Coronary artery (tissue), 2 donors: ENCODE measurements at regions not wholly inside any gene's neighbourhood (a gene's known extent, or its start where the extent isn't known, plus 50 kb on each side); places are given as distances from the start of the nearest gene placed in this dataset.
"Not testable (repeated sequence)": the region's sequence is repeated elsewhere in the genome, so short reads cannot be mapped to it uniquely, and the experiment has no call there.

ENCODE experiments used
- DNase-seq: peaks from one replicate; pipeline ENCODE4 v3.0.0-alpha.2; 2017; ENCODE audit warnings: low spot score
- H3K27ac ChIP-seq, 2 donors: fragments of 200-600 bp; sonication (generic); one replicate each; pipeline ENCODE4 v1.5.1; 2016 to 2019
- H3K4me3 ChIP-seq: fragments of 200-600 bp; sonication (generic); 2 replicates; pipeline ENCODE4 v1.5.1; 2016; ENCODE audit warnings: mild to moderate bottlenecking, moderate library complexity
- TF ChIP-seq, protein P1 (sequence below): fragments of 200-600 bp; sonication (generic); IDR thresholded peaks from one replicate; pipeline ENCODE4 v1.5.1; 2019; ENCODE audit warnings: antibody characterized with exemption

DNA sequence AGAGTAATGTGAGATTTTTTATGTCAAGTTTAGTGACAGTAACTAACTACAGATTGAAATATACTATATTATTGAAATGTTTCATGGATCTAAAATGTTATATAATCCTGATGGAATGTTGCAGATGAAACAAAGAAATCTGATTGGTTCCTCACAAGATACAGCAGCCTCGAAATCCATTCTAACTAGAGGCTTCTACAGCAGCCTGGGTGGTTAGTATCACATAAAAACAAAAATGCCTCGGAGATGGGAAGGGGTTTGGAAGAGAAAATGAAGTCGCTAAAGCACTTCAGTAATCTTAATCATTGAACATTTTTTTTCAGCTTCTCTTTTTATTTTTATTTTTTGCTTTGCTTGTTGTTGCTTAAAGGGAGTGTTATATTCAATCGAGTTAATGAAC lies 75.2 kb downstream of the TANC2 start:
- Histone ChIP-seq H3K4me3 (no peak overlapping the region), H3K27ac (no peak overlapping the region)
- TF ChIP-seq, protein P1, sequence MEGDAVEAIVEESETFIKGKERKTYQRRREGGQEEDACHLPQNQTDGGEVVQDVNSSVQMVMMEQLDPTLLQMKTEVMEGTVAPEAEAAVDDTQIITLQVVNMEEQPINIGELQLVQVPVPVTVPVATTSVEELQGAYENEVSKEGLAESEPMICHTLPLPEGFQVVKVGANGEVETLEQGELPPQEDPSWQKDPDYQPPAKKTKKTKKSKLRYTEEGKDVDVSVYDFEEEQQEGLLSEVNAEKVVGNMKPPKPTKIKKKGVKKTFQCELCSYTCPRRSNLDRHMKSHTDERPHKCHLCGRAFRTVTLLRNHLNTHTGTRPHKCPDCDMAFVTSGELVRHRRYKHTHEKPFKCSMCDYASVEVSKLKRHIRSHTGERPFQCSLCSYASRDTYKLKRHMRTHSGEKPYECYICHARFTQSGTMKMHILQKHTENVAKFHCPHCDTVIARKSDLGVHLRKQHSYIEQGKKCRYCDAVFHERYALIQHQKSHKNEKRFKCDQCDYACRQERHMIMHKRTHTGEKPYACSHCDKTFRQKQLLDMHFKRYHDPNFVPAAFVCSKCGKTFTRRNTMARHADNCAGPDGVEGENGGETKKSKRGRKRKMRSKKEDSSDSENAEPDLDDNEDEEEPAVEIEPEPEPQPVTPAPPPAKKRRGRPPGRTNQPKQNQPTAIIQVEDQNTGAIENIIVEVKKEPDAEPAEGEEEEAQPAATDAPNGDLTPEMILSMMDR: no peak
- no peak for DNase-seq

- no peak for DNase-seq
- Histone ChIP-seq H3K27ac (no peak overlapping the region), H3K4me3 (no peak overlapping the region)
- TF ChIP-seq, protein P1: no peak
Observed at GRCh38 chr17:63041722-63042121, 75.7 kb downstream of the TANC2 start.

- TF ChIP-seq, protein P1: no peak
- no peak for DNase-seq
- Histone ChIP-seq H3K4me3 (no peak overlapping the region), H3K27ac (no peak overlapping the region)
Observed at GRCh38 chr17:63042256-63042812, 76.3 kb downstream of the TANC2 start.

GRCh38 chr17:63057560-63057959 lies 91.5 kb downstream of the TANC2 start:
- DNase-seq, H3K4me3 ChIP-seq, H3K27ac ChIP-seq: not testable (repeated sequence)

DNA sequence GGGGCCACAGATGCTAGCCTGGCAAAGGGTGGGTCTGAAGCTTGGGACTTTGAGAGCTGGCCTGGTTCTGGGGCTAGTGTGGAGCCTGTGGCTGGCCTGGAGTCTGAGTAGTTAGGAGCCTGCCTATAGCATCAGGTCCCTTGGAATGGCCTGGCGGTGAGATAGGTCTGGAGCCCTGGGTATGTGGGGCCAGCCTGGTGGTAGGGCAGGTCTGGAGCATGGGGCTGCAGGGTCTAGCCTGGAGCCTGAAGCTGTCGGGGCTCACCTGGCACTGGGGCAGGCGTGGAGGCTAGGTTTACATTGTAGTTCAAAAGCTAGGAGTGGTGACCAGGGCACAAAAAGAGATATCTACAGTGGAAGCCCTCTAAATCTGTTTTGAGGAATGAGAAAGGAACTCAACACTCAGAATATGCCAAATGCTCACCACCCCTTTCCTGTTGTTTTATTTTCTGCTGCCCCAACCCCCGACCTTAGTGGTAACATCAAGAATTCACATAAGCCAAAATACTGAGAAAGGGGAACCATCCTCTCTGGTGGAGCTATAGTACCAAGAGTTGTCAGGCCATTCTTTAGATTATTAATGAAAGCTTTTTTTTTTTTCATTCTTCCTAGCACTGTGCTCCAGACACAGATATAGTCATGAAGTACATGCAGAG lies 100.3 kb downstream of the TANC2 start:
- DNase-seq: no peak
- no peak overlapping the region for H3K27ac ChIP-seq
- H3K4me3 ChIP-seq: no peak overlapping the region
- TF ChIP-seq, protein P1: no peak

DNA sequence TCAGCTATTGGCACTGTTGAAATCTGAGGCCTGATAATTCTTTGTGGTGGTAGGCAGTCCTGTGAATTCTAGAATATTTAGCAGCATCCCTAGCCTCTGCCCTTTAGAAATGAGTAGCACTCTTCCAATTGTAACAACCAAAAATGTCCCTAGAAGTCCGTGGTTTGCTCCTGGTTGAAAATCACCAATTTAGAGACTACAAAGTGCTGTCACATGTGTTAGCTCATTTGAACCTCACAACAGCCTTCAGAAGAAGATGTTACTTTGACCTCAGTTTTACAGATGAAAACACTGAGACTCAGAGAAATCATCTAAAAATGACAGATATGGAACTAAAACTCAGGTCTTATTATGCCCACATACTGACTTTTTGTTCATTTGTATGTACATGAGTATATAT lies 103.2 kb downstream of the TANC2 start:
- TF ChIP-seq, protein P1: no peak
- no peak for DNase-seq
- Histone ChIP-seq H3K4me3 (no peak overlapping the region), H3K27ac (no peak overlapping the region)

- TF ChIP-seq, protein P1: no peak
- Histone ChIP-seq H3K4me3 (no peak overlapping the region), H3K27ac (no peak overlapping the region)
- no peak for DNase-seq
Observed at GRCh38 chr17:63070031-63070430, 104.0 kb downstream of the TANC2 start.
